IMR-90 (cell line): ENCODE measurements at regions not wholly inside any gene's neighbourhood (a gene's known extent, or its start where the extent isn't known, plus 50 kb on each side); places are given as distances from the start of the nearest gene placed in this dataset.

Experiments used
- CTCF ChIP-seq: conservative IDR thresholded peaks from 2 replicates; pipeline ENCODE4 v1.5.1; 2012; ENCODE audit warnings: mild to moderate bottlenecking, low read depth, low read length, improper control_type of control experiment
- ELK1 ChIP-seq: fragments of 150-350 bp; IDR thresholded peaks from 2 replicates; pipeline ENCODE4 v1.6.1; 2016; ENCODE audit warnings: low read depth, mild to moderate bottlenecking, low read length, moderate library complexity, borderline replicate concordance
- MXI1 ChIP-seq: IDR thresholded peaks from 2 replicates; pipeline ENCODE4 v1.6.1; 2012; ENCODE audit warnings: low read depth, mild to moderate bottlenecking, low read length, moderate library complexity, borderline replicate concordance
- NFE2L2 ChIP-seq: fragments of 150-350 bp; IDR thresholded peaks from 2 replicates; pipeline ENCODE4 v1.6.1; 2016; ENCODE audit warnings: low read depth, mild to moderate bottlenecking, low read length
- POLR2A ChIP-seq: IDR thresholded peaks from 2 replicates; pipeline ENCODE4 v1.6.1; 2012; ENCODE audit warnings: mild to moderate bottlenecking, low read depth, low read length
- RAD21 ChIP-seq: IDR thresholded peaks from 2 replicates; pipeline ENCODE4 v1.6.1; 2012; ENCODE audit warnings: low read length, improper control_type of control experiment
- RCOR1 ChIP-seq: IDR thresholded peaks from 2 replicates; pipeline ENCODE4 v1.6.1; 2012; ENCODE audit warnings: mild to moderate bottlenecking, low read length, improper control_type of control experiment; ENCODE audit not compliant: insufficient replicate concordance

- TF ChIP-seq POLR2A = no peak
- TF ChIP-seq CTCF = no peak
- TF ChIP-seq MXI1 = no peak
- no peak for TF ChIP-seq NFE2L2
- TF ChIP-seq RCOR1 = no peak
- TF ChIP-seq ELK1 = no peak
- TF ChIP-seq RAD21 = no peak
These were observed 597.8 kb upstream of the MGMT start for GRCh38 chr10:128869101-128869749.
